ENCODE measurements at regions not wholly inside any gene's neighbourhood (a gene's known extent, or its start where the extent isn't known, plus 50 kb on each side); places are given as distances from the start of the nearest gene placed in this dataset.
A peak's percentile ranks its signal among the peaks of the same experiment; 100 is the strongest.

GRCh38 chr20:60509407-60509806, 551.2 kb downstream of the CDH26 start:
- H3K9me3 Mint-ChIP-seq = no peaks in the 10 kb centered on the region
- H3K27me3 Mint-ChIP-seq = no peaks in the 10 kb centered on the region
- ChIA-PET POLR2A (no interaction called here), CTCF (no interaction called here)
- H3K4me3 Mint-ChIP-seq = no peak overlapping the region
- H3K27ac Mint-ChIP-seq = no peak overlapping the region
- no peaks in the 10 kb centered on the region for H3K4me1 Mint-ChIP-seq
- H3K36me3 Mint-ChIP-seq (ENCODE audit: low read depth) = no peaks in the 10 kb centered on the region
- no peak for DNase-seq

- no peaks in the 10 kb centered on the region for H3K36me3 Mint-ChIP-seq (ENCODE audit: low read depth)
- no peaks in the 10 kb centered on the region for H3K27me3 Mint-ChIP-seq
- no peak overlapping the region for H3K4me3 Mint-ChIP-seq
- POLR2A ChIA-PET = no interaction called here
- CTCF ChIA-PET = no interaction called here
- H3K27ac Mint-ChIP-seq = no peak overlapping the region
- no peaks in the 10 kb centered on the region for H3K9me3 Mint-ChIP-seq
- DNase-seq = no peak
- H3K4me1 Mint-ChIP-seq = no peaks in the 10 kb centered on the region
These were observed 552.1 kb downstream of the CDH26 start for GRCh38 chr20:60510356-60510755.

- no peaks in the 10 kb centered on the region for H3K36me3 Mint-ChIP-seq (ENCODE audit: low read depth)
- no peak overlapping the region for H3K4me3 Mint-ChIP-seq
- H3K9me3 Mint-ChIP-seq = no peaks in the 10 kb centered on the region
- CTCF ChIA-PET = no interaction called here
- no peaks in the 10 kb centered on the region for H3K4me1 Mint-ChIP-seq
- DNase-seq = no peak
- POLR2A ChIA-PET = no interaction called here
- no peaks in the 10 kb centered on the region for H3K27me3 Mint-ChIP-seq
- H3K27ac Mint-ChIP-seq = no peak overlapping the region
These were observed 554.2 kb downstream of the CDH26 start for GRCh38 chr20:60512443-60512842.

- no peak overlapping the region for H3K27ac Mint-ChIP-seq
- no peak for DNase-seq
- H3K27me3 Mint-ChIP-seq = no peaks in the 10 kb centered on the region
- CTCF ChIA-PET = no interaction called here
- POLR2A ChIA-PET = no interaction called here
- no peak overlapping the region for H3K4me3 Mint-ChIP-seq
- no peaks in the 10 kb centered on the region for H3K36me3 Mint-ChIP-seq (ENCODE audit: low read depth)
- H3K4me1 Mint-ChIP-seq = no peaks in the 10 kb centered on the region
- H3K9me3 Mint-ChIP-seq = no peaks in the 10 kb centered on the region
These were observed 554.9 kb downstream of the CDH26 start for GRCh38 chr20:60513141-60513540.

GRCh38 chr20:60516442-60516841, 558.2 kb downstream of the CDH26 start:
- Mint-ChIP-seq H3K36me3 (ENCODE audit: low read depth) (no peaks in the 10 kb centered on the region), H3K4me1 (no peaks in the 10 kb centered on the region), H3K4me3 (no peak overlapping the region), H3K27me3 (no peaks in the 10 kb centered on the region), H3K9me3 (no peaks in the 10 kb centered on the region), H3K27ac (no peak overlapping the region)
- ChIA-PET CTCF (no interaction called here), POLR2A (no interaction called here)
- DNase-seq = no peak

- Mint-ChIP-seq H3K27me3 (peaks cover 5% of the 10 kb centered on the region), H3K4me3 (no peak overlapping the region), H3K4me1 (no peaks in the 10 kb centered on the region), H3K9me3 (no peaks in the 10 kb centered on the region), H3K36me3 (ENCODE audit: low read depth) (no peaks in the 10 kb centered on the region), H3K27ac (no peak overlapping the region)
- CTCF ChIA-PET = no interaction called here
- no peak for DNase-seq
- POLR2A ChIA-PET = no interaction called here
These were observed 559.8 kb downstream of the CDH26 start for GRCh38 chr20:60518022-60518421.

GRCh38 chr20:60525397-60525796, 567.2 kb downstream of the CDH26 start:
- H3K27me3 Mint-ChIP-seq = peaks cover 5% of the 10 kb centered on the region
- CTCF ChIA-PET = no interaction called here
- no peaks in the 10 kb centered on the region for H3K4me1 Mint-ChIP-seq
- H3K36me3 Mint-ChIP-seq (ENCODE audit: low read depth) = no peaks in the 10 kb centered on the region
- no peak overlapping the region for H3K4me3 Mint-ChIP-seq
- H3K9me3 Mint-ChIP-seq = no peaks in the 10 kb centered on the region
- DNase-seq = no peak
- H3K27ac Mint-ChIP-seq = no peak overlapping the region
- POLR2A ChIA-PET = no interaction called here

GRCh38 chr20:60527656-60528055, 569.4 kb downstream of the CDH26 start:
- CTCF ChIA-PET = no interaction called here
- Mint-ChIP-seq H3K4me3 (no peak overlapping the region), H3K27me3 (no peaks in the 10 kb centered on the region), H3K4me1 (no peaks in the 10 kb centered on the region), H3K36me3 (ENCODE audit: low read depth) (no peaks in the 10 kb centered on the region), H3K27ac (peak overlapping the region; percentile 42), H3K9me3 (no peaks in the 10 kb centered on the region)
- DNase-seq = no peak
- POLR2A ChIA-PET = no interaction called here

GRCh38 chr20:60528141-60528540, 569.9 kb downstream of the CDH26 start:
- DNase-seq = no peak
- H3K27ac Mint-ChIP-seq = no peak overlapping the region
- H3K4me1 Mint-ChIP-seq = no peaks in the 10 kb centered on the region
- H3K36me3 Mint-ChIP-seq (ENCODE audit: low read depth) = no peaks in the 10 kb centered on the region
- no peak overlapping the region for H3K4me3 Mint-ChIP-seq
- no peaks in the 10 kb centered on the region for H3K9me3 Mint-ChIP-seq
- POLR2A ChIA-PET = no interaction called here
- CTCF ChIA-PET = no interaction called here
- no peaks in the 10 kb centered on the region for H3K27me3 Mint-ChIP-seq

- Mint-ChIP-seq H3K4me3 (no peak overlapping the region), H3K36me3 (ENCODE audit: low read depth) (no peaks in the 10 kb centered on the region), H3K9me3 (no peaks in the 10 kb centered on the region), H3K27me3 (no peaks in the 10 kb centered on the region), H3K27ac (no peak overlapping the region), H3K4me1 (no peaks in the 10 kb centered on the region)
- no peak for DNase-seq
- POLR2A ChIA-PET = no interaction called here
- CTCF ChIA-PET = no interaction called here
These were observed 570.9 kb downstream of the CDH26 start for GRCh38 chr20:60529149-60529548.

- H3K36me3 Mint-ChIP-seq (ENCODE audit: low read depth) = no peaks in the 10 kb centered on the region
- DNase-seq = no peak
- POLR2A ChIA-PET = no interaction called here
- no peaks in the 10 kb centered on the region for H3K9me3 Mint-ChIP-seq
- H3K4me1 Mint-ChIP-seq = no peaks in the 10 kb centered on the region
- no peak overlapping the region for H3K27ac Mint-ChIP-seq
- CTCF ChIA-PET = no interaction called here
- H3K27me3 Mint-ChIP-seq = no peaks in the 10 kb centered on the region
- no peak overlapping the region for H3K4me3 Mint-ChIP-seq
These were observed 577.0 kb downstream of the CDH26 start for GRCh38 chr20:60535211-60535610.

GRCh38 chr20:60540591-60540990, 582.4 kb downstream of the CDH26 start:
- ChIA-PET CTCF (no interaction called here), POLR2A (no interaction called here)
- Mint-ChIP-seq H3K4me1 (no peaks in the 10 kb centered on the region), H3K36me3 (ENCODE audit: low read depth) (no peaks in the 10 kb centered on the region), H3K27me3 (no peaks in the 10 kb centered on the region), H3K27ac (no peak overlapping the region), H3K4me3 (no peak overlapping the region), H3K9me3 (no peaks in the 10 kb centered on the region)
- no peak for DNase-seq

GRCh38 chr20:60541991-60542390, 583.8 kb downstream of the CDH26 start:
- Mint-ChIP-seq H3K36me3 (ENCODE audit: low read depth) (no peaks in the 10 kb centered on the region), H3K27me3 (no peaks in the 10 kb centered on the region), H3K27ac (no peak overlapping the region), H3K4me3 (no peak overlapping the region), H3K9me3 (no peaks in the 10 kb centered on the region), H3K4me1 (no peaks in the 10 kb centered on the region)
- no peak for DNase-seq
- CTCF ChIA-PET = no interaction called here
- POLR2A ChIA-PET = no interaction called here

GRCh38 chr20:60543598-60543997, 585.4 kb downstream of the CDH26 start:
- CTCF ChIA-PET = no interaction called here
- POLR2A ChIA-PET = no interaction called here
- H3K9me3 Mint-ChIP-seq = no peaks in the 10 kb centered on the region
- H3K27ac Mint-ChIP-seq = no peak overlapping the region
- H3K36me3 Mint-ChIP-seq (ENCODE audit: low read depth) = no peaks in the 10 kb centered on the region
- H3K27me3 Mint-ChIP-seq = peaks cover 4% of the 10 kb centered on the region
- no peaks in the 10 kb centered on the region for H3K4me1 Mint-ChIP-seq
- no peak overlapping the region for H3K4me3 Mint-ChIP-seq
- no peak for DNase-seq

GRCh38 chr20:60553095-60553494, 594.9 kb downstream of the CDH26 start:
- Mint-ChIP-seq H3K4me1 (no peaks in the 10 kb centered on the region), H3K27ac (no peak overlapping the region), H3K27me3 (peaks cover 2% of the 10 kb centered on the region), H3K36me3 (ENCODE audit: low read depth) (no peaks in the 10 kb centered on the region), H3K9me3 (no peaks in the 10 kb centered on the region), H3K4me3 (no peak overlapping the region)
- ChIA-PET CTCF (no interaction called here), POLR2A (no interaction called here)
- DNase-seq = no peak

Measured in activated CD4-positive, alpha-beta T cell treated with anti-CD3 and anti-CD28 coated beads, Interleukin-2, amount 10 ng/mL, durations not matched to agents 7 days and 5 days (primary cell).